ENCODE measurements at regions not wholly inside any gene's neighbourhood (a gene's known extent, or its start where the extent isn't known, plus 50 kb on each side); places are given as distances from the start of the nearest gene placed in this dataset.
A peak's percentile ranks its signal among the peaks of the same experiment; 100 is the strongest.

- no peaks in the 10 kb centered on the region for H3K36me3 ChIP-seq
- no peaks in the 10 kb centered on the region for H3K4me1 ChIP-seq
- H3K4me3 ChIP-seq, result no peak overlapping the region
- peaks cover 0 to 3% of the 10 kb centered on the region in 2 donors for H3K9me3 ChIP-seq
- no peak overlapping the region for H3K27ac ChIP-seq
- ATAC-seq, result no peak
- intact Hi-C loops (cut with DNase I), result no loop called here
- TF ChIP-seq CTCF (IDR thresholded peaks at IDR 0.05), result no peak
- DNase-seq, result no peak
- no peaks in the 10 kb centered on the region for H3K27me3 ChIP-seq
These were observed 225.7 kb upstream of the ANKRD30A start for GRCh38 chr10:36899652-36900051.

GRCh38 chr10:36888925-36889573 lies 236.3 kb upstream of the ANKRD30A start:
- TF ChIP-seq CTCF (IDR thresholded peaks at IDR 0.05), result no peak
- peak in 1 of 4 donors; percentile 29 for DNase-seq
- H3K4me3 ChIP-seq, result no peak overlapping the region
- no peak overlapping the region for H3K27ac ChIP-seq
- no peaks in the 10 kb centered on the region for H3K27me3 ChIP-seq
- peak; percentile 25 for ATAC-seq
- no peaks in the 10 kb centered on the region for H3K36me3 ChIP-seq
- H3K9me3 ChIP-seq, result no peaks in the 10 kb centered on the region
- H3K4me1 ChIP-seq, result no peaks in the 10 kb centered on the region
- intact Hi-C loops (cut with DNase I), result no loop called here

GRCh38 chr10:36886303-36886891 lies 239.0 kb upstream of the ANKRD30A start:
- intact Hi-C loops (cut with DNase I), result no loop called here
- no peak for TF ChIP-seq CTCF (IDR thresholded peaks at IDR 0.05)

GRCh38 chr10:36885746-36886145 lies 239.7 kb upstream of the ANKRD30A start:
- no peaks in the 10 kb centered on the region for H3K9me3 ChIP-seq
- ATAC-seq (no peak), DNase-seq (no peak)
- TF ChIP-seq CTCF (IDR thresholded peaks at IDR 0.05), result no peak
- H3K4me3 ChIP-seq, result no peak overlapping the region
- no peak overlapping the region for H3K27ac ChIP-seq
- H3K27me3 ChIP-seq, result no peaks in the 10 kb centered on the region
- no peaks in the 10 kb centered on the region for H3K4me1 ChIP-seq
- intact Hi-C loops (cut with DNase I), result no loop called here
- H3K36me3 ChIP-seq, result no peaks in the 10 kb centered on the region

More at GRCh38 chr10:36886303-36886891, 239.0 kb upstream of the ANKRD30A start:
- Histone ChIP-seq H3K4me3 (no peak overlapping the region), H3K36me3 (no peaks in the 10 kb centered on the region), H3K9me3 (no peaks in the 10 kb centered on the region), H3K4me1 (no peaks in the 10 kb centered on the region), H3K27ac (no peak overlapping the region), H3K27me3 (no peaks in the 10 kb centered on the region)
- no peak for DNase-seq
- no peak for ATAC-seq

- no peak for ATAC-seq
- Histone ChIP-seq H3K9me3 (no peaks in the 10 kb centered on the region), H3K27ac (no peak overlapping the region), H3K4me1 (no peaks in the 10 kb centered on the region), H3K36me3 (no peaks in the 10 kb centered on the region), H3K27me3 (no peaks in the 10 kb centered on the region), H3K4me3 (no peak overlapping the region)
- DNase-seq, result no peak
- intact Hi-C loops (cut with DNase I), result no loop called here
- no peak for TF ChIP-seq CTCF (IDR thresholded peaks at IDR 0.05)
These were observed 242.6 kb upstream of the ANKRD30A start for GRCh38 chr10:36882781-36883180.

Measured in left lung (tissue), 4 donors.